ENCODE measurements at regions not wholly inside any gene's neighbourhood (a gene's known extent, or its start where the extent isn't known, plus 50 kb on each side); places are given as distances from the start of the nearest gene placed in this dataset.

DNA sequence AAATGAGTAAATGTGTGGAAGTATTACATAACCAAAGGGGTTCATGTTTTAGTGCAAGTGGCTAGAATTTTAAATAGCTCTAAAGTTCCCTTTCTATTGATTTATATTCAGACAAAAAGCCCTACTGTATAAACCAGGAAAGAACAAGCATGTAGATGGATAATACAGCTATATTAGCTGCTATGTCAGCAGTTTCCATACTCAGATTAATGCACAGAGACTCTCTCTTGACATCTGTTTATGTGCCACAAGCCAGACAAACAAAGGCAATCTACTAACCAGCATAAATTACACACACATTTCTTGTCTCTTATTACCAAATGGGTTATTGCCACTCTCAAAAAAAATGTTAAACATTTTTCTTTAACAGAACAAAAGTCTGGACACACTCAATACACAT lies 760.1 kb upstream of the NECTIN3 start:
- no peak for DNase-seq (ENCODE audit: low spot score)
- no peaks in the 10 kb centered on the region for H3K36me3 ChIP-seq (ENCODE audit: control insufficient read depth in 4 of 4, insufficient read depth in 3 of 4, low read depth in 1 of 4, low read length in 3 of 4)
- no peak overlapping the region for H3K4me3 ChIP-seq (ENCODE audit: low read depth in 1 of 3, low read length in 3 of 3)
- H3K4me1 ChIP-seq (ENCODE audit: control insufficient read depth in 4 of 4, insufficient read depth in 4 of 4, low read length in 3 of 4) = peaks cover 0 to 3% (median 0%) of the 10 kb centered on the region in 4 donors
- TF ChIP-seq, protein P1, sequence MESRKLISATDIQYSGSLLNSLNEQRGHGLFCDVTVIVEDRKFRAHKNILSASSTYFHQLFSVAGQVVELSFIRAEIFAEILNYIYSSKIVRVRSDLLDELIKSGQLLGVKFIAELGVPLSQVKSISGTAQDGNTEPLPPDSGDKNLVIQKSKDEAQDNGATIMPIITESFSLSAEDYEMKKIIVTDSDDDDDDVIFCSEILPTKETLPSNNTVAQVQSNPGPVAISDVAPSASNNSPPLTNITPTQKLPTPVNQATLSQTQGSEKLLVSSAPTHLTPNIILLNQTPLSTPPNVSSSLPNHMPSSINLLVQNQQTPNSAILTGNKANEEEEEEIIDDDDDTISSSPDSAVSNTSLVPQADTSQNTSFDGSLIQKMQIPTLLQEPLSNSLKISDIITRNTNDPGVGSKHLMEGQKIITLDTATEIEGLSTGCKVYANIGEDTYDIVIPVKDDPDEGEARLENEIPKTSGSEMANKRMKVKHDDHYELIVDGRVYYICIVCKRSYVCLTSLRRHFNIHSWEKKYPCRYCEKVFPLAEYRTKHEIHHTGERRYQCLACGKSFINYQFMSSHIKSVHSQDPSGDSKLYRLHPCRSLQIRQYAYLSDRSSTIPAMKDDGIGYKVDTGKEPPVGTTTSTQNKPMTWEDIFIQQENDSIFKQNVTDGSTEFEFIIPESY (IDR thresholded peaks at IDR 0.05) = no peak
- TF ChIP-seq, protein P2, sequence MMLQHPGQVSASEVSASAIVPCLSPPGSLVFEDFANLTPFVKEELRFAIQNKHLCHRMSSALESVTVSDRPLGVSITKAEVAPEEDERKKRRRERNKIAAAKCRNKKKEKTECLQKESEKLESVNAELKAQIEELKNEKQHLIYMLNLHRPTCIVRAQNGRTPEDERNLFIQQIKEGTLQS (IDR thresholded peaks at IDR 0.05) = no peak
- TF ChIP-seq JUND (IDR thresholded peaks at IDR 0.05) (no peak), RXRA (IDR thresholded peaks at IDR 0.05) (no peak), YY1 (IDR thresholded peaks at IDR 0.05) (no peak), SP1 (IDR thresholded peaks at IDR 0.05) (no peak), NR2F2 (IDR thresholded peaks at IDR 0.05) (no peak), HNF4G (IDR thresholded peaks at IDR 0.05) (no peak), GABPA (IDR thresholded peaks at IDR 0.05 in 1 of 2, conservative IDR thresholded peaks at IDR 0.05 in 1 of 2) (no peak)
- TF ChIP-seq, protein P3, sequence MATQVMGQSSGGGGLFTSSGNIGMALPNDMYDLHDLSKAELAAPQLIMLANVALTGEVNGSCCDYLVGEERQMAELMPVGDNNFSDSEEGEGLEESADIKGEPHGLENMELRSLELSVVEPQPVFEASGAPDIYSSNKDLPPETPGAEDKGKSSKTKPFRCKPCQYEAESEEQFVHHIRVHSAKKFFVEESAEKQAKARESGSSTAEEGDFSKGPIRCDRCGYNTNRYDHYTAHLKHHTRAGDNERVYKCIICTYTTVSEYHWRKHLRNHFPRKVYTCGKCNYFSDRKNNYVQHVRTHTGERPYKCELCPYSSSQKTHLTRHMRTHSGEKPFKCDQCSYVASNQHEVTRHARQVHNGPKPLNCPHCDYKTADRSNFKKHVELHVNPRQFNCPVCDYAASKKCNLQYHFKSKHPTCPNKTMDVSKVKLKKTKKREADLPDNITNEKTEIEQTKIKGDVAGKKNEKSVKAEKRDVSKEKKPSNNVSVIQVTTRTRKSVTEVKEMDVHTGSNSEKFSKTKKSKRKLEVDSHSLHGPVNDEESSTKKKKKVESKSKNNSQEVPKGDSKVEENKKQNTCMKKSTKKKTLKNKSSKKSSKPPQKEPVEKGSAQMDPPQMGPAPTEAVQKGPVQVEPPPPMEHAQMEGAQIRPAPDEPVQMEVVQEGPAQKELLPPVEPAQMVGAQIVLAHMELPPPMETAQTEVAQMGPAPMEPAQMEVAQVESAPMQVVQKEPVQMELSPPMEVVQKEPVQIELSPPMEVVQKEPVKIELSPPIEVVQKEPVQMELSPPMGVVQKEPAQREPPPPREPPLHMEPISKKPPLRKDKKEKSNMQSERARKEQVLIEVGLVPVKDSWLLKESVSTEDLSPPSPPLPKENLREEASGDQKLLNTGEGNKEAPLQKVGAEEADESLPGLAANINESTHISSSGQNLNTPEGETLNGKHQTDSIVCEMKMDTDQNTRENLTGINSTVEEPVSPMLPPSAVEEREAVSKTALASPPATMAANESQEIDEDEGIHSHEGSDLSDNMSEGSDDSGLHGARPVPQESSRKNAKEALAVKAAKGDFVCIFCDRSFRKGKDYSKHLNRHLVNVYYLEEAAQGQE (IDR thresholded peaks at IDR 0.05) = no peak
- H3K27me3 ChIP-seq (ENCODE audit: control insufficient read depth in 4 of 4, insufficient read depth in 4 of 4, low read length in 3 of 4) = no peaks in the 10 kb centered on the region
- H3K9me3 ChIP-seq (ENCODE audit: control insufficient read depth in 4 of 4, low read length in 3 of 4) = no peaks in the 10 kb centered on the region
- H3K9ac ChIP-seq (ENCODE audit: low read depth in 1 of 2, low read length in 2 of 2) = no peak overlapping the region
- no peak overlapping the region for H3K27ac ChIP-seq (ENCODE audit: low read depth in 1 of 2, low read length in 2 of 2)

DNA sequence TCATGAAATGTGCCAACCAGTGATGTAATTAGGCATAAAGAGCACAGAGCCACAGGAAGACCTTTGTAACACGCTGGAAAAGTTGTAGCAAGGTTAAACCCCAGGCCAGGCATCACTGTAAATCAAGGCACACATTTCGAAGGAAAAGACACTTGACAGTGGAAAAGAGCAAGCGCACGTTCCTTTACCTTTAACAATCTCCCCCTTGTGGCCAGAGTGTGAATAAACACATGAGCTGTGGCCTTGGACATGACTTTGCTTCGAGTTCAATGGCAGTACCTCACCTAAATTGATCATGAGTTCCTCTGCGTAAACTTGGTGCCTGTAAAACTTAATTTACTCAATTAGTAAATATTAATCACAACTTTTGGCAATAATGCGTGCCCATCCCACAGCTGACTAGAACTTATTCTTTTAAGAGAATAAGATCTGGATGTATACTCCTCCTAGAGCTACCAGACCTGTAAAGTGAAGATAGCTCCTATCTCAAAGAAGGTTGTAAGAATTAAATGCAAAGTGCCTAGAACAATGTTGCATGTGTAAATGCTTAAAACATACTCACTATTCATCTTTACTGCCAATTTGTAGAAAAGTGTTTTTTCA lies 757.0 kb upstream of the NECTIN3 start:
- 15% methylated on average over 7 of the region's 7 CpGs for WGBS
- DNase-seq (ENCODE audit: low spot score) = peak; percentile 37
- Histone ChIP-seq H3K4me1 (ENCODE audit: control insufficient read depth in 4 of 4, insufficient read depth in 4 of 4, low read length in 3 of 4) (peaks cover 0 to 3% (median 0%) of the 10 kb centered on the region in 4 donors), H3K36me3 (ENCODE audit: control insufficient read depth in 4 of 4, insufficient read depth in 3 of 4, low read depth in 1 of 4, low read length in 3 of 4) (no peaks in the 10 kb centered on the region), H3K9me3 (ENCODE audit: control insufficient read depth in 4 of 4, low read length in 3 of 4) (no peaks in the 10 kb centered on the region), H3K27me3 (ENCODE audit: control insufficient read depth in 4 of 4, insufficient read depth in 4 of 4, low read length in 3 of 4) (no peaks in the 10 kb centered on the region), H3K9ac (ENCODE audit: low read depth in 1 of 2, low read length in 2 of 2) (no peak overlapping the region), H3K4me3 (ENCODE audit: low read depth in 1 of 3, low read length in 3 of 3) (no peak overlapping the region), H3K27ac (ENCODE audit: low read depth in 1 of 2, low read length in 2 of 2) (no peak overlapping the region)
- TF ChIP-seq JUND (IDR thresholded peaks at IDR 0.05) = no peak
- peak; percentile 85 to 90 for TF ChIP-seq RAD21 (IDR thresholded peaks at IDR 0.05)
- TF ChIP-seq YY1 (IDR thresholded peaks at IDR 0.05) = peak; percentile 33
- TF ChIP-seq, protein P2 (IDR thresholded peaks at IDR 0.05) = no peak
- no peak for TF ChIP-seq FOXA2 (IDR thresholded peaks at IDR 0.05)
- TF ChIP-seq HNF4G (IDR thresholded peaks at IDR 0.05) = no peak
- peak; percentile 51 to 59 for TF ChIP-seq RXRA (IDR thresholded peaks at IDR 0.05)
- TF ChIP-seq NR2F2 (IDR thresholded peaks at IDR 0.05) = no peak
- TF ChIP-seq HNF4A (conservative IDR thresholded peaks at IDR 0.05) = peak; percentile 12 to 25
- TF ChIP-seq GABPA (IDR thresholded peaks at IDR 0.05 in 1 of 2, conservative IDR thresholded peaks at IDR 0.05 in 1 of 2) = no peak
- no peak for TF ChIP-seq EGR1 (IDR thresholded peaks at IDR 0.05; ENCODE audit: low read depth in 2 of 2)
- TF ChIP-seq, protein P3 (IDR thresholded peaks at IDR 0.05) = no peak
- TF ChIP-seq, protein P4, sequence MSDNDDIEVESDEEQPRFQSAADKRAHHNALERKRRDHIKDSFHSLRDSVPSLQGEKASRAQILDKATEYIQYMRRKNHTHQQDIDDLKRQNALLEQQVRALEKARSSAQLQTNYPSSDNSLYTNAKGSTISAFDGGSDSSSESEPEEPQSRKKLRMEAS (IDR thresholded peaks at IDR 0.05) = no peak
- no peak for TF ChIP-seq SP1 (IDR thresholded peaks at IDR 0.05)
- TF ChIP-seq FOXA1 (IDR thresholded peaks at IDR 0.05) = no peak
- TF ChIP-seq TAF1 (conservative IDR thresholded peaks at IDR 0.05) = no peak
- TF ChIP-seq, protein P1 (IDR thresholded peaks at IDR 0.05) = no peak
